Nephron progenitor cell (in vitro differentiated cells): ENCODE measurements at regions not wholly inside any gene's neighbourhood (a gene's known extent, or its start where the extent isn't known, plus 50 kb on each side); places are given as distances from the start of the nearest gene placed in this dataset.

ENCODE experiments used
- DNase-seq: peaks from one replicate; pipeline ENCODE4 v3.0.0; 2021
- H3K27ac Mint-ChIP-seq: 2 replicates; pipeline ENCODE4 v1.8.0; 2021; ENCODE audit warnings: mild to moderate bottlenecking, moderate library complexity, mixed read lengths
- H3K27me3 Mint-ChIP-seq: 2 replicates; pipeline ENCODE4 v1.8.0; 2021; ENCODE audit warnings: mild to moderate bottlenecking, low read depth, mixed read lengths; ENCODE audit not compliant: poor library complexity
- H3K36me3 Mint-ChIP-seq: 2 replicates; pipeline ENCODE4 v1.8.0; 2021; ENCODE audit warnings: low read depth, mixed read lengths
- H3K4me1 Mint-ChIP-seq: 2 replicates; pipeline ENCODE4 v1.8.0; 2021; ENCODE audit warnings: mixed read lengths
- H3K4me3 Mint-ChIP-seq: 2 replicates; pipeline ENCODE4 v1.8.0; 2021; ENCODE audit warnings: mild to moderate bottlenecking, moderate library complexity, mixed read lengths
- H3K9me3 Mint-ChIP-seq: 2 replicates; pipeline ENCODE4 v1.8.0; 2021; ENCODE audit warnings: mild to moderate bottlenecking, moderate library complexity, mixed read lengths
- TF ChIP-seq, protein P1 (sequence below): fragments of 200-600 bp; sonication (generic); IDR thresholded peaks from 2 replicates; pipeline ENCODE4 v1.5.0; 2021; ENCODE audit warnings: antibody characterized with exemption

DNA sequence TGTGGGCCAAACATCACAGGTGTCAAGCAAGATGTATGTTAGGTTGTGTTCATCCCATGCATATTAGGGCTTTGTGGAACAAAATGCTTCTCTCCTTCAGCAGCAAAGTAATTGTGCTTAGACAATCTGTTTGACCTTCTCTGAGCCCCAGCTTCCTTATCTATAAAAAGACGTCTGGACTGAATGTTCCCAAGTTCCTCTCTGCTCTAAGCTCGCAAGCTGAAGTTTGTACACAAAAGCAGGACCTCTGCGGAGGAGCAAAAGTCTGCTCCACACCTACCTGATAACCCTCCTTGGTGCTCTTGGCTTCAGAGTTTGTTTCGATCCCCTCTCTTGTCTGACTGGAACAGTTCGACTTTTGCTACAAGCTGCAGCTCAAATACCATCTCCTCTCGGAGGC is 95.7 kb upstream of the UBL3 start:
- no peak for DNase-seq
- H3K27me3 Mint-ChIP-seq: peaks cover 11% of the 10 kb centered on the region
- peaks cover 24% of the 10 kb centered on the region for H3K4me1 Mint-ChIP-seq
- no peak overlapping the region for H3K4me3 Mint-ChIP-seq
- no peak overlapping the region for H3K27ac Mint-ChIP-seq
- TF ChIP-seq, protein P1, sequence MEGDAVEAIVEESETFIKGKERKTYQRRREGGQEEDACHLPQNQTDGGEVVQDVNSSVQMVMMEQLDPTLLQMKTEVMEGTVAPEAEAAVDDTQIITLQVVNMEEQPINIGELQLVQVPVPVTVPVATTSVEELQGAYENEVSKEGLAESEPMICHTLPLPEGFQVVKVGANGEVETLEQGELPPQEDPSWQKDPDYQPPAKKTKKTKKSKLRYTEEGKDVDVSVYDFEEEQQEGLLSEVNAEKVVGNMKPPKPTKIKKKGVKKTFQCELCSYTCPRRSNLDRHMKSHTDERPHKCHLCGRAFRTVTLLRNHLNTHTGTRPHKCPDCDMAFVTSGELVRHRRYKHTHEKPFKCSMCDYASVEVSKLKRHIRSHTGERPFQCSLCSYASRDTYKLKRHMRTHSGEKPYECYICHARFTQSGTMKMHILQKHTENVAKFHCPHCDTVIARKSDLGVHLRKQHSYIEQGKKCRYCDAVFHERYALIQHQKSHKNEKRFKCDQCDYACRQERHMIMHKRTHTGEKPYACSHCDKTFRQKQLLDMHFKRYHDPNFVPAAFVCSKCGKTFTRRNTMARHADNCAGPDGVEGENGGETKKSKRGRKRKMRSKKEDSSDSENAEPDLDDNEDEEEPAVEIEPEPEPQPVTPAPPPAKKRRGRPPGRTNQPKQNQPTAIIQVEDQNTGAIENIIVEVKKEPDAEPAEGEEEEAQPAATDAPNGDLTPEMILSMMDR: no peak
- no peaks in the 10 kb centered on the region for H3K9me3 Mint-ChIP-seq
- H3K36me3 Mint-ChIP-seq: no peaks in the 10 kb centered on the region

DNA sequence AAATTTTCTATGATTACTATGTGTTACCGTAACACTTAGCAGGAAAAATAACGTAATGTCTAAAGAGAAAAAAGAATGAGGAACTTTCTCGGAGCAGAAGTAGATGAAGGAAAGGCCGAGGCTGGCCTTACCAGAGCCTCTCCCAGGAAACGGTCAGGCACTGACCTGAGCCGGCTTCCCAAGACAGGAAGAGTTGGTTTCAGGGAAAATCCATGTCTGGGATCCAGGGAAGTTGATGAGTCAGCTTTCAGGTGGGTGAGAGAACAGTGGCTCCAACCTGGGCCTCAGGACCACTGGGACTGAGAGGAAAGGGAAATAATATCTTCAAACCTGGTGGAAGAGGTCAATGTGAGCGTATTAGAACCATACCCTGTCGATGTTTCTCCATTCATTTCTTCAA is 93.3 kb upstream of the UBL3 start:
- H3K4me1 Mint-ChIP-seq: peaks cover 24% of the 10 kb centered on the region
- TF ChIP-seq, protein P1: no peak
- H3K9me3 Mint-ChIP-seq: no peaks in the 10 kb centered on the region
- no peak for DNase-seq
- no peak overlapping the region for H3K4me3 Mint-ChIP-seq
- no peak overlapping the region for H3K27ac Mint-ChIP-seq
- peaks cover 17% of the 10 kb centered on the region for H3K27me3 Mint-ChIP-seq
- H3K36me3 Mint-ChIP-seq: no peaks in the 10 kb centered on the region

DNA sequence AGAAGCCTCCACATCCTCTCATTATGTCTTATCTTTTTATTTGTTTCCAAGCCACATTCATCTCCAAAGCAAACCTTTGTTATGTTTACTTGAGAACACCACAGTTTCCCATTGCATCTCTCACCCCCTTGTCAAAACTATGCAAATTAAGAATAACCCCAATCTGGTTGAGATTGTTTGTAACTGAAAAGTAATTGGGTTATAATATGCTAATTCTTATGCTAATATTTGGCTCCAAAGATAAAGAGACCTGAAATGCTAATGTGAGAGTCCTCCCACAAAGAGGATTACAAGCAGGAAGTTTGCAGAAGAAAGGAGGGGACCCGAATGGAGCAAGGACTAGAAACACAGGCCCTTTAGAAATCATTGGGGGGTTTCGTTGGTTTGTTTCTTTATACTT is 92.9 kb upstream of the UBL3 start:
- no peaks in the 10 kb centered on the region for H3K9me3 Mint-ChIP-seq
- H3K4me3 Mint-ChIP-seq: no peak overlapping the region
- H3K36me3 Mint-ChIP-seq: no peaks in the 10 kb centered on the region
- DNase-seq: no peak
- H3K27ac Mint-ChIP-seq: no peak overlapping the region
- H3K27me3 Mint-ChIP-seq: peaks cover 17% of the 10 kb centered on the region
- H3K4me1 Mint-ChIP-seq: peaks cover 24% of the 10 kb centered on the region
- TF ChIP-seq, protein P1: no peak

DNA sequence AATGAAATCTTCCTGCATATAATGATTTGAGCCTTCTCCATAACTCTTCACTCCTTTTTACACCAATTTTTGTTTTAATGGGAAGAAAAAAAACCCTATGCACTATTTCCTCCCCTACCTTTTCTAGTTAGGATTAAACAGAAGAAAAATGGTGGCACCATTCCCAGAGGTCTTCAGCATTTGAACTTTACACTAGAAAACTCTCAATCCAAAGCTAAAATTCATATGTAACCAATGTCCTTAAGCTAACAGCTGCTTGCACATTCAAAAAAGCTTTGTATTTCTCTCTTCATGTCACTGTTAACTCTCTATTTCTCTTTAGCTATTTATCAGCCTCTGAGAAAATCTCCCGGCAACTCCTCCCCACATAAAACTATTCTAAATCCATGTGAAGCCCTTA is 90.3 kb upstream of the UBL3 start:
- TF ChIP-seq, protein P1: no peak
- Mint-ChIP-seq H3K27me3 (peaks cover 29% of the 10 kb centered on the region), H3K9me3 (no peaks in the 10 kb centered on the region), H3K4me3 (no peak overlapping the region), H3K27ac (no peak overlapping the region), H3K36me3 (no peaks in the 10 kb centered on the region), H3K4me1 (peaks cover 20% of the 10 kb centered on the region)
- DNase-seq: no peak

DNA sequence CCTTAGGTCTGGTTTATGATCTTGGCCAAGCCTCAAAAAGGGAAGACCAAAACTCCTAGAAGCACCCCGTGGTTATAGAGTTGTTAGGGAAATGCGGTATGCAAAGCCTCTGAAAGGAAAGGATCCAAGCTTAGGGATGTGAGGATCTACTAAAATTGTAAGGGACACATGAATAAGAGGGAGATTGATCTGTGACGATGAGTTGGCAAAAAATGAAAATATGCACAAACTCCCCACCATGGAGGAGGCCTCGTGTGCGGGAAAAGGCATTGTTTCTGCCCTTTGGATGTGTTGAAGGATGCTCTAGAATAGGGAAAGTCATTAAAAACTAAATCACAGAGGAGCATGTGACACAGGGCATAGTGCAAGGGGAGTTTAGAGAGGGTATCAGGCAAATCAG is 88.7 kb upstream of the UBL3 start:
- Mint-ChIP-seq H3K27ac (no peak overlapping the region), H3K9me3 (no peaks in the 10 kb centered on the region), H3K36me3 (no peaks in the 10 kb centered on the region), H3K4me3 (no peak overlapping the region), H3K4me1 (peaks cover 12% of the 10 kb centered on the region), H3K27me3 (peaks cover 29% of the 10 kb centered on the region)
- DNase-seq: no peak
- TF ChIP-seq, protein P1: no peak

DNA sequence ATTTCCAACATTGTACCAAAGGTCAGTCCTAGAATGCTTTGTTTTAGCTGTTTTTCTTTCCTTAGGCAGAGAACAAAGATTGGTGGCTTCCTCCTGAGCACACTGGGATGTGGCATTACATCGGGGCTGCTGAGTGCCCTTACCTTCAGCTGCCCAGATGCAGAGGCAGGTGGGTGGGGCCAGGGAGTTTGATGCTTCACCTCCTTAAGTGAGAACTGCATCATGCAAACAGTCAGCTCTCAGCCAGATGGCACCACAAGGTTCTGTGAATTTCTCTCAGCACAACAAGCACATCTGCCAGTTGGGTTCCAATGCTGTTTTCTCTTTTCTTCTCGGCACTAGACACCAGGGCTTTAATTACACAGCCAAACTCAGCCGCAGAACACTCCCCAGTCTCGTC is 87.4 kb upstream of the UBL3 start:
- Mint-ChIP-seq H3K4me1 (peaks cover 5% of the 10 kb centered on the region), H3K9me3 (no peaks in the 10 kb centered on the region), H3K36me3 (no peaks in the 10 kb centered on the region), H3K27me3 (peaks cover 26% of the 10 kb centered on the region), H3K4me3 (no peak overlapping the region), H3K27ac (no peak overlapping the region)
- DNase-seq: no peak
- TF ChIP-seq, protein P1: no peak
